ENCODE measurements at regions not wholly inside any gene's neighbourhood (a gene's known extent, or its start where the extent isn't known, plus 50 kb on each side); places are given as distances from the start of the nearest gene placed in this dataset.

- no peak overlapping the region for H3K27ac ChIP-seq
- no peak overlapping the region for H3K4me3 ChIP-seq
- intact Hi-C loops (cut with DNase I) = no loop called here
- TF ChIP-seq POLR2A (IDR thresholded peaks at IDR 0.05) (no peak), CTCF (IDR thresholded peaks at IDR 0.05) (no peak)
- no peaks in the 10 kb centered on the region for H3K4me1 ChIP-seq
- no peak for DNase-seq
- no peak for ATAC-seq
- 41% methylated on average over 9 of the region's 14 CpGs for WGBS (ENCODE audit: insufficient coverage, low coverage, low lambda C conversion rate, missing lambda C conversion rate)
- no peaks in the 10 kb centered on the region for H3K9me3 ChIP-seq
- no peaks in the 10 kb centered on the region for H3K27me3 ChIP-seq
- H3K36me3 ChIP-seq = no peaks in the 10 kb centered on the region
Observed at GRCh38 chr1:4033129-4033676, 133.1 kb upstream of the C1orf174 start.

- Histone ChIP-seq H3K27me3 (no peaks in the 10 kb centered on the region), H3K27ac (no peak overlapping the region), H3K4me1 (no peaks in the 10 kb centered on the region), H3K4me3 (no peak overlapping the region), H3K36me3 (no peaks in the 10 kb centered on the region), H3K9me3 (no peaks in the 10 kb centered on the region)
- intact Hi-C loops (cut with DNase I) = no loop called here
- 23% methylated on average over 6 of the region's 8 CpGs for WGBS (ENCODE audit: insufficient coverage, low coverage, low lambda C conversion rate, missing lambda C conversion rate)
- ATAC-seq (no peak), DNase-seq (no peak)
- TF ChIP-seq CTCF (IDR thresholded peaks at IDR 0.05) (no peak), POLR2A (IDR thresholded peaks at IDR 0.05) (no peak)
Observed at GRCh38 chr1:4033713-4034112, 133.6 kb upstream of the C1orf174 start.

GRCh38 chr1:4034318-4034887 lies 134.3 kb upstream of the C1orf174 start:
- intact Hi-C loops (cut with DNase I) = no loop called here
- TF ChIP-seq CTCF (IDR thresholded peaks at IDR 0.05) (no peak), POLR2A (IDR thresholded peaks at IDR 0.05) (no peak)
- ATAC-seq = no peak
- no peaks in the 10 kb centered on the region for H3K36me3 ChIP-seq
- no peak overlapping the region for H3K4me3 ChIP-seq
- no peak overlapping the region for H3K27ac ChIP-seq
- H3K27me3 ChIP-seq = no peaks in the 10 kb centered on the region
- DNase-seq = no peak
- H3K9me3 ChIP-seq = no peaks in the 10 kb centered on the region
- H3K4me1 ChIP-seq = no peaks in the 10 kb centered on the region
- 35% methylated on average over 6 of the region's 8 CpGs for WGBS (ENCODE audit: insufficient coverage, low coverage, low lambda C conversion rate, missing lambda C conversion rate)

- intact Hi-C loops (cut with DNase I) = no loop called here
- no peaks in the 10 kb centered on the region for H3K9me3 ChIP-seq
- no peak overlapping the region for H3K27ac ChIP-seq
- H3K36me3 ChIP-seq = no peaks in the 10 kb centered on the region
- TF ChIP-seq POLR2A (IDR thresholded peaks at IDR 0.05) (no peak), CTCF (IDR thresholded peaks at IDR 0.05) (no peak)
- 55% methylated on average over 5 of the region's 5 CpGs for WGBS (ENCODE audit: insufficient coverage, low coverage, low lambda C conversion rate, missing lambda C conversion rate)
- H3K4me3 ChIP-seq = no peak overlapping the region
- no peaks in the 10 kb centered on the region for H3K27me3 ChIP-seq
- ATAC-seq (no peak), DNase-seq (no peak)
- H3K4me1 ChIP-seq = no peaks in the 10 kb centered on the region
Observed at GRCh38 chr1:4044967-4045366, 144.9 kb upstream of the C1orf174 start.

All from right lobe of liver (tissue), 6 donors.